GM10266 (cell line): ENCODE measurements at regions not wholly inside any gene's neighbourhood (a gene's known extent, or its start where the extent isn't known, plus 50 kb on each side); places are given as distances from the start of the nearest gene placed in this dataset.

Experiments
- DNase-seq: peaks from one replicate; pipeline ENCODE4 v3.0.0; 2012; ENCODE audit errors: extremely low spot score
- CTCF ChIP-seq: IDR thresholded peaks from 2 replicates; pipeline ENCODE4 v1.5.1; 2012; ENCODE audit warnings: mild to moderate bottlenecking, low read depth; ENCODE audit not compliant: control insufficient read depth, insufficient read depth; ENCODE audit errors: missing control alignments

DNA sequence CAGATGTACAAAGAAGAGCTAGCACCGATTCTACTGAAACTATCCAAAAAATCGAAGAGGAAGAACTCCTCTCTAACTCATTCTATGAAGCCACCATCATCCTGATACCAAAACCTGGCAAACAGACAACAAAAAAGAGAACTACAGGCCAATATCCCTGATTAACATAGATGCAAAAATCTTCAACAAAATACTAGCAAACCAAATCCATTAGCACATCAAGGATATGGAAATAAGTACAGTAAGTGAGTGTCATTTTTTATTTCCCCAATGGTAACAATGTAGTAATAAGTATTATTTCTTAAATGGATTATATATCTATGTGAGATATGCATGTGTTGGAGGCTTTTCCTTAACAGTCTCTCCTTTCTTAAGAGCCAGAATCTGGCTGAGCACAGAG lies 134.5 kb upstream of the SMLR1 start:
- DNase-seq: no peak
- TF ChIP-seq CTCF: no peak

DNA sequence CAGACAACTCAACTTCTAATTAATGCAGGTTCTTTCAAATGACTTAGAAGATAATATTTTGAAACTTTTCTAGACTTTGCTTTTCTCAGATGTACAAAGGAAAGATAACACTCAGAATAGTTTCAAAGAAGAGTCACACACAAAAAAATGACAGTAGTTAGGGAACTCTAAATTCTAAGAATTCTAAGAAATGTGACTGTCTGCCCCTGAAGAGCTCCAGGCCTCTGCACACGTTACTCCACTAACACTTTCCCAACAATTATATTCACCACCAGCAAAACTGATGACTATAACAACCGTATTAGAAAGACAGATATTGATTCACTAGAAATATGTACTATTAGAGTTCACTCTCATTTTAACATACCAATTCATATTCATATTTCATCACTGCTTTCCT lies 133.3 kb upstream of the SMLR1 start:
- no peak for DNase-seq
- no peak for TF ChIP-seq CTCF

DNA sequence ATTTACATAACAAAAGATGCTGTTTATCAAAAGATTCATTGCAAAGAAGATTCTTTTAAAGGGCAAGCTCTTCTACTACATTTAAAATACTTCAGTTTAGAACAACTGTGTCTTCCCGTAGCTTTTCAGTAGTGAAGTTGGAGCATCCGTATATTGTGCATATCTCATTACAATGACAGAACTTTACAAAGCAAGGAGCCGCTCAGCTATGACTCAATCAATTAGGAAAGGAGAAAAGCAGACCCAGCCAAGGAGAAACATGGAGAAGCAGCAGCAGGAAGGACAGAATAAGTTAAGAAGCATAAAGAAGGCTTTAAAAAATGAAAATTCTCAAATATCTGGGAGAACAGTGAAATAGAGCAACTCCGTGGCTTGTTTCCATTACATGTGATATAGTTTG lies 132.6 kb upstream of the SMLR1 start:
- DNase-seq: no peak
- no peak for TF ChIP-seq CTCF

GRCh38 chr6:130696806-130697205 lies 130.4 kb upstream of the SMLR1 start:
- no peak for DNase-seq
- no peak for TF ChIP-seq CTCF

DNA sequence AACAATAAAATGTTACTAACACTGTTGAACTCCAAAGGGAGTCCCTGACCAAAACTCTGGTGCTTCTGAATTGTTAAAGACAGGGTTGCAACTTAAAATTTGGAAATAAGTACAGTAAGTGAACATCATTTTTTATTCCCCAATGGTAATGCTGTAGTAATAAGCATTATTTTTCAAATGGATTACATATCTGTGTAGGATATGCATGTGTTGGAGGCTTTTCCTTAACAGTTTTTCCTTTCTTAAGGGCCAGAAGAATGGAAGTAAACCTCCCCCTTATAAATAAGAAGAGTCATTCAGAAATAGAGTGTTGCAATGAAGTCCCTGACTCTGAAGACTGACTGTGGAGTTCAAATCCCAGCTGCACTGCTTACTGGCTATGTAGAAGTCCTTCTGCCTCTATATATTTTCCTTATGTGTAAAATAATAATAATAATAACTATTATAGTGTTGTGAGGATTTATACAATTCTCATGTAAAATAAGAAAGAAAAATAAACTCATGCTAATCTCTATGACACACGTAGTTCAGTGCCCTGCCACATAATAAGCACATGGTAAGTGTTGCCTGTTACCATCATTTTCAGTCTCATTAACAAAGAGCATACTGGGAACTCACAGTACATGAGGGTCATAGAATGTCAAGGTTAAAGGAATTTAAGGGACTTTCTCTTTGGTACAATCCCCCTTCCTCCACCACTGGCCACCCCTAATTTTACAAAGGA lies 129.8 kb upstream of the SMLR1 start:
- DNase-seq: no peak
- no peak for TF ChIP-seq CTCF

- TF ChIP-seq CTCF: peak; percentile 83
- DNase-seq: peak; percentile 54
These were observed 129.1 kb upstream of the SMLR1 start for GRCh38 chr6:130697995-130698535.

DNA sequence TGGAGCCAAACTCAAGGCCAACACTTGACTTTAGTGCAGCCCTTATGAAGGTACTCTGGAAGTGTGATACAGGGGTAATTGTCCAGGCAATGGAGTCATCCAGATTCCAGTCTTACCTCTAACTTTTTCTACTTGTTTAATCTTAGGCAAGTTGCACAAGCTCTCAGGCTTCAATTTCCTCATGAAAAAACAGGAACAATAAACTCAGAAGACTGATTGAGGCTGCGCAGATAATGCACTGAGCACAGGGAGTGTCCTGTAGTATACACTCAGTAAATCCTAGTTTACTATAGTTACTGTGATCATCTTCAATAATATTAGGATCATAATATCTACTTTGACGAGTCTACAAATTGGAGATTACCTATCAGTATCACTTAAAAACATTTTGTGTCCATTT lies 127.5 kb upstream of the SMLR1 start:
- no peak for TF ChIP-seq CTCF
- no peak for DNase-seq
